ENCODE measurements at regions not wholly inside any gene's neighbourhood (a gene's known extent, or its start where the extent isn't known, plus 50 kb on each side); places are given as distances from the start of the nearest gene placed in this dataset.

GRCh38 chr20:61053889-61054288 is 198.2 kb upstream of the CDH4 start:
- intact Hi-C loops (cut with DNase I), result loop anchor here in 1 of 2 donors (2.0 kb wide), 1 partner anchor 49 kb away; no protein-coding TSS in a partner anchor
- no peak for DNase-seq (ENCODE audit: low spot score)

- intact Hi-C loops (cut with DNase I), result no loop called here
- peak; percentile 56 for DNase-seq (ENCODE audit: low spot score)
Observed at GRCh38 chr20:61054411-61054810, 197.7 kb upstream of the CDH4 start.

- intact Hi-C loops (cut with DNase I), result no loop called here
- DNase-seq (ENCODE audit: low spot score), result peak; percentile 48
Observed at GRCh38 chr20:61055180-61056010, 196.7 kb upstream of the CDH4 start.

- DNase-seq (ENCODE audit: low spot score), result peak; percentile 36
- intact Hi-C loops (cut with DNase I), result no loop called here
Observed at GRCh38 chr20:61056116-61056515, 195.9 kb upstream of the CDH4 start.

GRCh38 chr20:61056627-61057442 is 195.2 kb upstream of the CDH4 start:
- peak; percentile 56 for DNase-seq (ENCODE audit: low spot score)
- intact Hi-C loops (cut with DNase I), result no loop called here

- intact Hi-C loops (cut with DNase I), result no loop called here
- peak; percentile 44 for DNase-seq (ENCODE audit: low spot score)
Observed at GRCh38 chr20:61057443-61058121, 194.5 kb upstream of the CDH4 start.

- intact Hi-C loops (cut with DNase I), result no loop called here
Observed at GRCh38 chr20:61061981-61062380, 190.1 kb upstream of the CDH4 start.

GRCh38 chr20:61065853-61066252 is 186.2 kb upstream of the CDH4 start:
- intact Hi-C loops (cut with DNase I), result no loop called here
- peak; percentile 40 for DNase-seq (ENCODE audit: low spot score)

More at GRCh38 chr20:61061981-61062380, 190.1 kb upstream of the CDH4 start:
- DNase-seq (ENCODE audit: low spot score), result peak; percentile 58

GRCh38 chr20:61066526-61066925 is 185.5 kb upstream of the CDH4 start:
- intact Hi-C loops (cut with DNase I), result no loop called here
- no peak for DNase-seq (ENCODE audit: low spot score)

GRCh38 chr20:61067221-61067620 is 184.8 kb upstream of the CDH4 start:
- intact Hi-C loops (cut with DNase I), result no loop called here
- peak; percentile 28 for DNase-seq (ENCODE audit: low spot score)

GRCh38 chr20:61072398-61072797 is 179.7 kb upstream of the CDH4 start:
- no peak for DNase-seq (ENCODE audit: low spot score)
- intact Hi-C loops (cut with DNase I), result no loop called here

GRCh38 chr20:61073376-61073775 is 178.7 kb upstream of the CDH4 start:
- DNase-seq (ENCODE audit: low spot score), result no peak
- intact Hi-C loops (cut with DNase I), result no loop called here

GRCh38 chr20:61082720-61083119 is 169.3 kb upstream of the CDH4 start:
- DNase-seq (ENCODE audit: low spot score), result no peak
- intact Hi-C loops (cut with DNase I), result no loop called here

- intact Hi-C loops (cut with DNase I), result no loop called here
- DNase-seq (ENCODE audit: low spot score), result no peak
Observed at GRCh38 chr20:61083431-61083830, 168.6 kb upstream of the CDH4 start.

- DNase-seq (ENCODE audit: low spot score), result no peak
- intact Hi-C loops (cut with DNase I), result no loop called here
Observed at GRCh38 chr20:61086031-61086430, 166.0 kb upstream of the CDH4 start.

- intact Hi-C loops (cut with DNase I), result loop anchor here in 1 of 2 donors (10.0 kb wide), 1 partner anchor 786 kb away; no protein-coding TSS in a partner anchor
- no peak for DNase-seq (ENCODE audit: low spot score)
Observed at GRCh38 chr20:61090541-61090940, 161.5 kb upstream of the CDH4 start.

GRCh38 chr20:61092251-61092650 is 159.8 kb upstream of the CDH4 start:
- DNase-seq (ENCODE audit: low spot score), result no peak
- intact Hi-C loops (cut with DNase I), result loop anchor here in 1 of 2 donors (10.0 kb wide), 1 partner anchor 787 kb away; no protein-coding TSS in a partner anchor

- DNase-seq (ENCODE audit: low spot score), result no peak
- intact Hi-C loops (cut with DNase I), result loop anchor here in 1 of 2 donors (10.0 kb wide), 1 partner anchor 790 kb away; no protein-coding TSS in a partner anchor
Observed at GRCh38 chr20:61094581-61094980, 157.5 kb upstream of the CDH4 start.

GRCh38 chr20:61096463-61096862 is 155.6 kb upstream of the CDH4 start:
- DNase-seq (ENCODE audit: low spot score), result no peak
- intact Hi-C loops (cut with DNase I), result loop anchor here in 1 of 2 donors (10.0 kb wide), 1 partner anchor 792 kb away; no protein-coding TSS in a partner anchor

Data from posterior vena cava (tissue), 2 donors.